ENCODE measurements at regions not wholly inside any gene's neighbourhood (a gene's known extent, or its start where the extent isn't known, plus 50 kb on each side); places are given as distances from the start of the nearest gene placed in this dataset.

DNA sequence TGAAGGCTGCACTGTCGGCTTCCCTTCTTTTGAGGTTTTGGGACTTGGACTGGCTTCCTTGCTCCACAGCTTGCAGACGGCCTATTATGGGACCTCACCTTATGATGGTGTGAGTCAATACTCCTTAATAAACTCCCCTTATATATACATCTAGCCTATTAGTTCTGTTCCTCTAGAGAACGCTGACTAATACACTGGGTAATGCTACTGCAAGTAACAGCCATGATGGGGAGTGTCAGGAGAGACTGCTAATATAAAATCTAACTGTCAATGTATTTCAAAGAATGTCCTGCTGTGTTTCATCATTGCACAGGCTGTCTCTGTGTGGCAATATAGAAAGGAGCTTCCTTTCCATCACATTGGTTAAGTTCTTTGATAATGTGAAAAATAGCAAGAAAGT is 57.7 kb upstream of the UST start:
- no peak for TF ChIP-seq POLR2A (IDR thresholded peaks at IDR 0.05)
- TF ChIP-seq EP300 (IDR thresholded peaks at IDR 0.05), result no peak
- TF ChIP-seq POLR2AphosphoS5 (IDR thresholded peaks at IDR 0.05), result no peak
- TF ChIP-seq, protein P1, sequence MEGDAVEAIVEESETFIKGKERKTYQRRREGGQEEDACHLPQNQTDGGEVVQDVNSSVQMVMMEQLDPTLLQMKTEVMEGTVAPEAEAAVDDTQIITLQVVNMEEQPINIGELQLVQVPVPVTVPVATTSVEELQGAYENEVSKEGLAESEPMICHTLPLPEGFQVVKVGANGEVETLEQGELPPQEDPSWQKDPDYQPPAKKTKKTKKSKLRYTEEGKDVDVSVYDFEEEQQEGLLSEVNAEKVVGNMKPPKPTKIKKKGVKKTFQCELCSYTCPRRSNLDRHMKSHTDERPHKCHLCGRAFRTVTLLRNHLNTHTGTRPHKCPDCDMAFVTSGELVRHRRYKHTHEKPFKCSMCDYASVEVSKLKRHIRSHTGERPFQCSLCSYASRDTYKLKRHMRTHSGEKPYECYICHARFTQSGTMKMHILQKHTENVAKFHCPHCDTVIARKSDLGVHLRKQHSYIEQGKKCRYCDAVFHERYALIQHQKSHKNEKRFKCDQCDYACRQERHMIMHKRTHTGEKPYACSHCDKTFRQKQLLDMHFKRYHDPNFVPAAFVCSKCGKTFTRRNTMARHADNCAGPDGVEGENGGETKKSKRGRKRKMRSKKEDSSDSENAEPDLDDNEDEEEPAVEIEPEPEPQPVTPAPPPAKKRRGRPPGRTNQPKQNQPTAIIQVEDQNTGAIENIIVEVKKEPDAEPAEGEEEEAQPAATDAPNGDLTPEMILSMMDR (IDR thresholded peaks at IDR 0.05), result no peak
- 84 to 90% methylated on average over 3 of the region's 3 CpGs for WGBS, 2 donors
- H3K4me3 ChIP-seq, result no peak overlapping the region
- intact Hi-C loops (cut with DNase I), result no loop called here
- no peaks in the 10 kb centered on the region for H3K36me3 ChIP-seq
- DNase-seq, result no peak
- H3K27me3 ChIP-seq, result no peaks in the 10 kb centered on the region
- no peak overlapping the region for H3K27ac ChIP-seq
- no peaks in the 10 kb centered on the region for H3K9me3 ChIP-seq
- no peaks in the 10 kb centered on the region for H3K4me1 ChIP-seq

- no peak for TF ChIP-seq POLR2A (IDR thresholded peaks at IDR 0.05)
- TF ChIP-seq, protein P1 (IDR thresholded peaks at IDR 0.05), result no peak
- no peaks in the 10 kb centered on the region for H3K27me3 ChIP-seq
- no peak overlapping the region for H3K27ac ChIP-seq
- no peak overlapping the region for H3K4me3 ChIP-seq
- 82 to 92% methylated on average over 3 of the region's 3 CpGs for WGBS, 2 donors
- no peaks in the 10 kb centered on the region for H3K9me3 ChIP-seq
- H3K4me1 ChIP-seq, result peaks cover 0 to 1% (median 0%) of the 10 kb centered on the region in 4 donors
- H3K36me3 ChIP-seq, result no peaks in the 10 kb centered on the region
- intact Hi-C loops (cut with DNase I), result no loop called here
- DNase-seq, result no peak
Observed at GRCh38 chr6:148693882-148694484, 52.8 kb upstream of the UST start.
